ENCODE measurements at regions not wholly inside any gene's neighbourhood (a gene's known extent, or its start where the extent isn't known, plus 50 kb on each side); places are given as distances from the start of the nearest gene placed in this dataset.

DNA sequence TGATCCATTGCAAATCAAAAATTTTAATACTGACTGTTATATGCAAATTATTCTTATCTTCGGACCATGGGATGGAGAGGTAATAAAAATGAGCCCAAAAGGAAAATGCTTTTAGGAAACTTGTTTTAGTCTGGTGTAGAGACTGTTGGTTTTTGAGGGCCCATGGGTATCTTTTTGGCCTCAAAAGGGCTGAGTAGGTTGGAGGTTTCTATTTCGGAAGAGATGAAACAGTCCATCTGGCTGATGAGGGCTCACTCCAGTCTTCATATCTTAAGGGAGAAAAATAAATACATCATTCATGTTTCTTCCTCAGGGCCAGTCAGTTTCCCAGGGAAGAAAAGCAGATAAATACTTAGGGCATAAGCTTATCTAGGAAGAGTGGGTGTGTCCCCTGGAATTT, 290.7 kb downstream of the RMST start:
- Histone ChIP-seq H3K36me3 (ENCODE audit: control insufficient read depth, insufficient read depth, low read length) (no peaks in the 10 kb centered on the region), H3K27ac (ENCODE audit: low read length) (no peak overlapping the region), H3K4me1 (ENCODE audit: control insufficient read depth, insufficient read depth, low read length) (no peaks in the 10 kb centered on the region), H3K27me3 (ENCODE audit: control insufficient read depth, insufficient read depth, low read length) (no peaks in the 10 kb centered on the region), H3K9me3 (ENCODE audit: control insufficient read depth, insufficient read depth, low read length) (no peaks in the 10 kb centered on the region), H3K4me3 (ENCODE audit: low read length) (no peak overlapping the region)
- TF ChIP-seq, protein P1, sequence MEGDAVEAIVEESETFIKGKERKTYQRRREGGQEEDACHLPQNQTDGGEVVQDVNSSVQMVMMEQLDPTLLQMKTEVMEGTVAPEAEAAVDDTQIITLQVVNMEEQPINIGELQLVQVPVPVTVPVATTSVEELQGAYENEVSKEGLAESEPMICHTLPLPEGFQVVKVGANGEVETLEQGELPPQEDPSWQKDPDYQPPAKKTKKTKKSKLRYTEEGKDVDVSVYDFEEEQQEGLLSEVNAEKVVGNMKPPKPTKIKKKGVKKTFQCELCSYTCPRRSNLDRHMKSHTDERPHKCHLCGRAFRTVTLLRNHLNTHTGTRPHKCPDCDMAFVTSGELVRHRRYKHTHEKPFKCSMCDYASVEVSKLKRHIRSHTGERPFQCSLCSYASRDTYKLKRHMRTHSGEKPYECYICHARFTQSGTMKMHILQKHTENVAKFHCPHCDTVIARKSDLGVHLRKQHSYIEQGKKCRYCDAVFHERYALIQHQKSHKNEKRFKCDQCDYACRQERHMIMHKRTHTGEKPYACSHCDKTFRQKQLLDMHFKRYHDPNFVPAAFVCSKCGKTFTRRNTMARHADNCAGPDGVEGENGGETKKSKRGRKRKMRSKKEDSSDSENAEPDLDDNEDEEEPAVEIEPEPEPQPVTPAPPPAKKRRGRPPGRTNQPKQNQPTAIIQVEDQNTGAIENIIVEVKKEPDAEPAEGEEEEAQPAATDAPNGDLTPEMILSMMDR (IDR thresholded peaks at IDR 0.05): no peak
- Mint-ChIP-seq H3K9me3 (peaks cover 4 to 7% of the 10 kb centered on the region in 2 donors), H3K4me3 (no peak overlapping the region), H3K27ac (no peak overlapping the region), H3K27me3 (ENCODE audit: low read depth in 2 of 2) (no peaks in the 10 kb centered on the region), H3K4me1 (no peaks in the 10 kb centered on the region), H3K36me3 (no peaks in the 10 kb centered on the region)
- DNase-seq: no peak
- WGBS (ENCODE audit: insufficient coverage): 95% methylated on average over 2 of the region's 2 CpGs
- intact Hi-C loops (cut with micrococcal nuclease): no loop called here
- no peak for ATAC-seq

DNA sequence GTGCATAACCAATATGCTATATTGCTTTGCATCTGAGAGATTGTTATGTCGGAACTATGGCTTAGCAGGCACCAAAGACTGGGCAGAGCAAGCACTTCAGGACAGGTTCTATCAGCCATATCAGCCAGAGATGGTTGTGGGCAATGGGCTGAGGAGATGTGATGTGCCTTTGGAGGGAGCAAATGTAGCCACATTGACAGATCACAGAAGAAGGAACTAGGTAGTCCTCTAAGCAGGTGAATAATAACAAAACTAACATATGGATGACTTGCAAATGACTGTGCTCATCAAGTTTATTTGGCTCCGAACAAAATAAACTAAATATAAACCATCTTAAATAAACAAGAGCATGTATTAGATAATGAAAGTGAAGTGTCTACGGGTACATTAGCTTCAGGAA, 291.7 kb downstream of the RMST start:
- no peaks in the 10 kb centered on the region for H3K36me3 Mint-ChIP-seq
- H3K9me3 Mint-ChIP-seq: peaks cover 4 to 6% of the 10 kb centered on the region in 2 donors
- H3K9me3 ChIP-seq (ENCODE audit: control insufficient read depth, insufficient read depth, low read length): no peaks in the 10 kb centered on the region
- TF ChIP-seq, protein P1 (IDR thresholded peaks at IDR 0.05): no peak
- no peaks in the 10 kb centered on the region for H3K4me1 ChIP-seq (ENCODE audit: control insufficient read depth, insufficient read depth, low read length)
- no peak overlapping the region for H3K27ac Mint-ChIP-seq
- H3K27me3 ChIP-seq (ENCODE audit: control insufficient read depth, insufficient read depth, low read length): no peaks in the 10 kb centered on the region
- no peaks in the 10 kb centered on the region for H3K27me3 Mint-ChIP-seq (ENCODE audit: low read depth in 2 of 2)
- DNase-seq: no peak
- no peak overlapping the region for H3K4me3 Mint-ChIP-seq
- H3K4me3 ChIP-seq (ENCODE audit: low read length): no peak overlapping the region
- intact Hi-C loops (cut with micrococcal nuclease): no loop called here
- no peak overlapping the region for H3K27ac ChIP-seq (ENCODE audit: low read length)
- H3K36me3 ChIP-seq (ENCODE audit: control insufficient read depth, insufficient read depth, low read length): no peaks in the 10 kb centered on the region
- 100% methylated on average over 1 of the region's 3 CpGs for WGBS (ENCODE audit: insufficient coverage)
- no peaks in the 10 kb centered on the region for H3K4me1 Mint-ChIP-seq
- no peak for ATAC-seq

DNA sequence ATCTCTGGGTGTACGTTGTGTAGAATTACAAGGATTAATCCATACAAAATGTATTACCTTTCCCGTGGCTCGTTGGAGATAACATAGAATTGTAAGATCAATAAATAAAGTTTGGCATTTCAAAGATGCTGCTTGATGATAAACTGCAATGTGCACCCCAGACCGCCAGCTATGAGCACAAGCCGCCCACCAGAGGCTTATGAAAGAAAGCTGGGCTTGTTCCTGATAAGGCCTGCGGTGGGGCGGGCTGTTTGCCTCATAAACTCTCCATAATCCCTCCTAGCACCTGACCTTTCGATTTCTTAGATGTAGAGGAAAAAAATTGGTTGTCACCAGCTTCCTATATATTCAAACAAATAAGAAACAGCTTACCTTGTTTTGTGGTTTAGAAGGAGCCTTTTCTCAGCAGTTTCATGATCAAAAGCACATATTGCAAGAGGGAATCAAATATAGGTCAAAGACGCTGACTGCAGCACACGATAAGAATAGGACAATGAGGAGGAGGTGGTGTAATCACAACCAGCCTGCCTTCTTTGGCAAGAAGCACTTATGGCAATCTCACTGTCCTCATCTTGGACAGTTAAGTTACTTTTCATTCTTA, 293.6 kb downstream of the RMST start:
- 80% methylated on average over 6 of the region's 10 CpGs for WGBS (ENCODE audit: insufficient coverage)
- TF ChIP-seq, protein P1 (IDR thresholded peaks at IDR 0.05): no peak
- no peak overlapping the region for H3K27ac ChIP-seq (ENCODE audit: low read length)
- H3K9me3 ChIP-seq (ENCODE audit: control insufficient read depth, insufficient read depth, low read length): no peaks in the 10 kb centered on the region
- H3K4me1 ChIP-seq (ENCODE audit: control insufficient read depth, insufficient read depth, low read length): no peaks in the 10 kb centered on the region
- no peaks in the 10 kb centered on the region for H3K27me3 ChIP-seq (ENCODE audit: control insufficient read depth, insufficient read depth, low read length)
- H3K4me3 ChIP-seq (ENCODE audit: low read length): no peak overlapping the region
- Mint-ChIP-seq H3K36me3 (no peaks in the 10 kb centered on the region), H3K4me3 (no peak overlapping the region), H3K27me3 (ENCODE audit: low read depth in 2 of 2) (no peaks in the 10 kb centered on the region), H3K27ac (no peak overlapping the region), H3K9me3 (peaks cover 7 to 10% of the 10 kb centered on the region in 2 donors), H3K4me1 (no peaks in the 10 kb centered on the region)
- intact Hi-C loops (cut with micrococcal nuclease): no loop called here
- H3K36me3 ChIP-seq (ENCODE audit: control insufficient read depth, insufficient read depth, low read length): no peaks in the 10 kb centered on the region
- DNase-seq (no peak), ATAC-seq (no peak)

DNA sequence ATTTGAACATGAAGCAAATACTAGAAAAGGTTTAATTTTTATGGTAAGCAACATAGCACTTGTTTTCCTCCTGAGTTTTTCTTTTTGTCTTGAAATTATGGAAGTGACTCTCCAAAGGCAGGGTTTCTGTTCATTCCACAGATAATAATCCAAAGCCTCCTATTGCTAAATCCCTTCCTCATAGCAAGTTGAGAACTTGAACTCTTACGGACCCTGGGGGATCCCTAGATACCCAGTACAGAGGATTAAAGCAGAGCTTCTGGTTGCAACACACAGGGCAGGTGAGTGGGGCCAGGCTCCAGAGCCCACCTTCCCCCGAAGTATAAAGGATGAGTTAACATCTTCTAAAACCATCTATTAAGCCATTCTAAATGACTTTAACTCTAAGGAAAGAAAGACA, 294.1 kb downstream of the RMST start:
- ATAC-seq (no peak), DNase-seq (no peak)
- intact Hi-C loops (cut with micrococcal nuclease): no loop called here
- no peak overlapping the region for H3K4me3 ChIP-seq (ENCODE audit: low read length)
- H3K4me1 ChIP-seq (ENCODE audit: control insufficient read depth, insufficient read depth, low read length): no peaks in the 10 kb centered on the region
- H3K27ac ChIP-seq (ENCODE audit: low read length): no peak overlapping the region
- no peaks in the 10 kb centered on the region for H3K9me3 ChIP-seq (ENCODE audit: control insufficient read depth, insufficient read depth, low read length)
- 77% methylated on average over 1 of the region's 2 CpGs for WGBS (ENCODE audit: insufficient coverage)
- no peak overlapping the region for H3K27ac Mint-ChIP-seq
- no peaks in the 10 kb centered on the region for H3K36me3 Mint-ChIP-seq
- no peaks in the 10 kb centered on the region for H3K27me3 ChIP-seq (ENCODE audit: control insufficient read depth, insufficient read depth, low read length)
- no peaks in the 10 kb centered on the region for H3K4me1 Mint-ChIP-seq
- no peaks in the 10 kb centered on the region for H3K36me3 ChIP-seq (ENCODE audit: control insufficient read depth, insufficient read depth, low read length)
- H3K4me3 Mint-ChIP-seq: no peak overlapping the region
- H3K9me3 Mint-ChIP-seq: peaks cover 6 to 8% of the 10 kb centered on the region in 2 donors
- TF ChIP-seq, protein P1 (IDR thresholded peaks at IDR 0.05): no peak
- H3K27me3 Mint-ChIP-seq (ENCODE audit: low read depth in 2 of 2): no peaks in the 10 kb centered on the region
